ENCODE measurements at regions not wholly inside any gene's neighbourhood (a gene's known extent, or its start where the extent isn't known, plus 50 kb on each side); places are given as distances from the start of the nearest gene placed in this dataset.
"Not testable (repeated sequence)": the region's sequence is repeated elsewhere in the genome, so short reads cannot be mapped to it uniquely, and the experiment has no call there.

- TF ChIP-seq CTCF (IDR thresholded peaks at IDR 0.05): no peak
- no peak for TF ChIP-seq POLR2A (IDR thresholded peaks at IDR 0.05)
- no peak for TF ChIP-seq POLR2AphosphoS5 (IDR thresholded peaks at IDR 0.05)
- no peak for TF ChIP-seq EP300 (IDR thresholded peaks at IDR 0.05)
- no peak for ATAC-seq
- Histone ChIP-seq H3K27me3 (no peaks in the 10 kb centered on the region), H3K4me3 (no peak overlapping the region), H3K27ac (no peak overlapping the region), H3K4me1 (no peaks in the 10 kb centered on the region), H3K36me3 (no peaks in the 10 kb centered on the region), H3K9me3 (no peaks in the 10 kb centered on the region)
- WGBS, 2 donors (ENCODE audit: low coverage in 1 of 2): 45 to 72% methylated on average over 2 to 4 of the region's 4 CpGs
Observed at GRCh38 chr6:132122871-132123270, 171.7 kb upstream of the CCN2 start.

- Histone ChIP-seq H3K4me3 (no peak overlapping the region), H3K4me1 (no peaks in the 10 kb centered on the region), H3K27me3 (no peaks in the 10 kb centered on the region), H3K9me3 (no peaks in the 10 kb centered on the region), H3K36me3 (no peaks in the 10 kb centered on the region), H3K27ac (no peak overlapping the region)
- no peak for TF ChIP-seq CTCF (IDR thresholded peaks at IDR 0.05)
- no peak for TF ChIP-seq POLR2A (IDR thresholded peaks at IDR 0.05)
- no peak for TF ChIP-seq EP300 (IDR thresholded peaks at IDR 0.05)
- TF ChIP-seq POLR2AphosphoS5 (IDR thresholded peaks at IDR 0.05): no peak
- ATAC-seq: no peak
Observed at GRCh38 chr6:132122176-132122575, 171.0 kb upstream of the CCN2 start.

- no peaks in the 10 kb centered on the region for H3K9me3 ChIP-seq
- no peak overlapping the region for H3K27ac ChIP-seq
- no peaks in the 10 kb centered on the region for H3K36me3 ChIP-seq
- no peak overlapping the region for H3K4me3 ChIP-seq
- peaks cover 0 to 17% (median 0%) of the 10 kb centered on the region in 3 donors for H3K4me1 ChIP-seq
- no peaks in the 10 kb centered on the region for H3K27me3 ChIP-seq
- no peak for TF ChIP-seq POLR2AphosphoS5 (IDR thresholded peaks at IDR 0.05)
- TF ChIP-seq CTCF (IDR thresholded peaks at IDR 0.05): no peak
- no peak for TF ChIP-seq POLR2A (IDR thresholded peaks at IDR 0.05)
- no peak for TF ChIP-seq EP300 (IDR thresholded peaks at IDR 0.05)
- ATAC-seq: no peak
- 86 to 100% methylated on average over 1 of the region's 1 CpG for WGBS, 2 donors (ENCODE audit: low coverage in 1 of 2)
Observed at GRCh38 chr6:132118144-132118543, 167.0 kb upstream of the CCN2 start.

- TF ChIP-seq POLR2A (IDR thresholded peaks at IDR 0.05) (no peak), POLR2AphosphoS5 (IDR thresholded peaks at IDR 0.05) (no peak), EP300 (IDR thresholded peaks at IDR 0.05) (no peak), CTCF (IDR thresholded peaks at IDR 0.05) (no peak)
- no peaks in the 10 kb centered on the region for H3K36me3 ChIP-seq
- WGBS, 2 donors (ENCODE audit: low coverage in 1 of 2): 46 to 50% methylated on average over 5 to 7 of the region's 7 CpGs
- no peaks in the 10 kb centered on the region for H3K27me3 ChIP-seq
- H3K9me3 ChIP-seq: no peaks in the 10 kb centered on the region
- no peak overlapping the region for H3K27ac ChIP-seq
- peaks cover 0 to 17% (median 0%) of the 10 kb centered on the region in 3 donors for H3K4me1 ChIP-seq
- peak overlapping the region; percentile 14 to 27 for H3K4me3 ChIP-seq
- no peak for ATAC-seq
Observed at GRCh38 chr6:132115714-132116366, 164.7 kb upstream of the CCN2 start.

- H3K27ac ChIP-seq: no peak overlapping the region
- H3K4me1 ChIP-seq: peaks cover 0 to 17% (median 0%) of the 10 kb centered on the region in 3 donors
- ATAC-seq: no peak
- no peaks in the 10 kb centered on the region for H3K27me3 ChIP-seq
- H3K9me3 ChIP-seq: peaks cover 0 to 6% (median 0%) of the 10 kb centered on the region in 3 donors
- H3K4me3 ChIP-seq: no peak overlapping the region
- TF ChIP-seq EP300 (IDR thresholded peaks at IDR 0.05) (no peak), POLR2A (IDR thresholded peaks at IDR 0.05) (no peak), POLR2AphosphoS5 (IDR thresholded peaks at IDR 0.05) (no peak), CTCF (IDR thresholded peaks at IDR 0.05) (no peak)
- 55 to 81% methylated on average over 8 of the region's 8 CpGs for WGBS, 2 donors (ENCODE audit: low coverage in 1 of 2)
- H3K36me3 ChIP-seq: no peaks in the 10 kb centered on the region
Observed at GRCh38 chr6:132114201-132114825, 163.1 kb upstream of the CCN2 start.

- H3K27me3 ChIP-seq, H3K9me3 ChIP-seq, H3K36me3 ChIP-seq, H3K4me3 ChIP-seq, H3K27ac ChIP-seq, ATAC-seq: not testable (repeated sequence)
- peaks cover 0 to 13% (median 0%) of the 10 kb centered on the region in 3 donors for H3K4me1 ChIP-seq
- 83 to 85% methylated on average over 6 of the region's 6 CpGs for WGBS, 2 donors (ENCODE audit: low coverage in 1 of 2)
Observed at GRCh38 chr6:132109752-132110151, 158.6 kb upstream of the CCN2 start.

Measured in gastroesophageal sphincter (tissue), 4 donors.